ENCODE measurements at regions not wholly inside any gene's neighbourhood (a gene's known extent, or its start where the extent isn't known, plus 50 kb on each side); places are given as distances from the start of the nearest gene placed in this dataset.

GRCh38 chr5:125408448-125409233 lies 662.2 kb upstream of the ZNF608 start:
- ATAC-seq (replicated peaks): no peak
- Mint-ChIP-seq H3K4me3 (no peak overlapping the region), H3K27me3 (no peaks in the 10 kb centered on the region), H3K4me1 (no peaks in the 10 kb centered on the region), H3K9me3 (peaks cover 8% of the 10 kb centered on the region), H3K36me3 (ENCODE audit: low read depth) (no peaks in the 10 kb centered on the region), H3K27ac (no peak overlapping the region)

GRCh38 chr5:125409234-125409860 lies 662.9 kb upstream of the ZNF608 start:
- Mint-ChIP-seq H3K9me3 (peaks cover 8% of the 10 kb centered on the region), H3K4me3 (no peak overlapping the region), H3K36me3 (ENCODE audit: low read depth) (no peaks in the 10 kb centered on the region), H3K27ac (no peak overlapping the region), H3K4me1 (no peaks in the 10 kb centered on the region), H3K27me3 (no peaks in the 10 kb centered on the region)
- no peak for ATAC-seq (replicated peaks)

- peaks cover 8% of the 10 kb centered on the region for H3K9me3 Mint-ChIP-seq
- no peak for ATAC-seq (replicated peaks)
- H3K27me3 Mint-ChIP-seq: no peaks in the 10 kb centered on the region
- H3K4me1 Mint-ChIP-seq: no peaks in the 10 kb centered on the region
- H3K27ac Mint-ChIP-seq: no peak overlapping the region
- no peaks in the 10 kb centered on the region for H3K36me3 Mint-ChIP-seq (ENCODE audit: low read depth)
- no peak overlapping the region for H3K4me3 Mint-ChIP-seq
These were observed 663.6 kb upstream of the ZNF608 start for GRCh38 chr5:125409861-125410536.

- Mint-ChIP-seq H3K27me3 (no peaks in the 10 kb centered on the region), H3K4me3 (no peak overlapping the region), H3K27ac (no peak overlapping the region), H3K4me1 (no peaks in the 10 kb centered on the region), H3K36me3 (ENCODE audit: low read depth) (no peaks in the 10 kb centered on the region), H3K9me3 (peaks cover 8% of the 10 kb centered on the region)
- ATAC-seq (replicated peaks): no peak
These were observed 664.2 kb upstream of the ZNF608 start for GRCh38 chr5:125410537-125411070.

- H3K27ac Mint-ChIP-seq: no peak overlapping the region
- H3K36me3 Mint-ChIP-seq (ENCODE audit: low read depth): no peaks in the 10 kb centered on the region
- H3K9me3 Mint-ChIP-seq: peaks cover 4% of the 10 kb centered on the region
- H3K27me3 Mint-ChIP-seq: no peaks in the 10 kb centered on the region
- no peak for ATAC-seq (replicated peaks)
- no peaks in the 10 kb centered on the region for H3K4me1 Mint-ChIP-seq
- H3K4me3 Mint-ChIP-seq: no peak overlapping the region
These were observed 664.8 kb upstream of the ZNF608 start for GRCh38 chr5:125411071-125411743.

GRCh38 chr5:125411744-125412560 lies 665.5 kb upstream of the ZNF608 start:
- no peaks in the 10 kb centered on the region for H3K27me3 Mint-ChIP-seq

GRCh38 chr5:125412561-125413495 lies 666.4 kb upstream of the ZNF608 start:
- no peaks in the 10 kb centered on the region for H3K4me1 Mint-ChIP-seq
- peaks cover 7% of the 10 kb centered on the region for H3K9me3 Mint-ChIP-seq
- no peak for ATAC-seq (replicated peaks)
- H3K27me3 Mint-ChIP-seq: no peaks in the 10 kb centered on the region
- no peaks in the 10 kb centered on the region for H3K36me3 Mint-ChIP-seq (ENCODE audit: low read depth)
- no peak overlapping the region for H3K4me3 Mint-ChIP-seq
- no peak overlapping the region for H3K27ac Mint-ChIP-seq

More at GRCh38 chr5:125411744-125412560, 665.5 kb upstream of the ZNF608 start:
- Mint-ChIP-seq H3K9me3 (peaks cover 4% of the 10 kb centered on the region), H3K4me1 (no peaks in the 10 kb centered on the region), H3K36me3 (ENCODE audit: low read depth) (no peaks in the 10 kb centered on the region), H3K4me3 (no peak overlapping the region), H3K27ac (no peak overlapping the region)
- no peak for ATAC-seq (replicated peaks)

GRCh38 chr5:125413496-125414274 lies 667.2 kb upstream of the ZNF608 start:
- no peak overlapping the region for H3K27ac Mint-ChIP-seq
- H3K36me3 Mint-ChIP-seq (ENCODE audit: low read depth): no peaks in the 10 kb centered on the region
- no peaks in the 10 kb centered on the region for H3K4me1 Mint-ChIP-seq
- ATAC-seq (replicated peaks): no peak
- H3K27me3 Mint-ChIP-seq: no peaks in the 10 kb centered on the region
- peaks cover 5% of the 10 kb centered on the region for H3K9me3 Mint-ChIP-seq
- no peak overlapping the region for H3K4me3 Mint-ChIP-seq

- Mint-ChIP-seq H3K4me3 (no peak overlapping the region), H3K27me3 (no peaks in the 10 kb centered on the region), H3K27ac (no peak overlapping the region), H3K4me1 (no peaks in the 10 kb centered on the region), H3K9me3 (peaks cover 4% of the 10 kb centered on the region), H3K36me3 (ENCODE audit: low read depth) (no peaks in the 10 kb centered on the region)
- no peak for ATAC-seq (replicated peaks)
These were observed 668.7 kb upstream of the ZNF608 start for GRCh38 chr5:125415126-125415525.

- Mint-ChIP-seq H3K27ac (no peak overlapping the region), H3K9me3 (peaks cover 4% of the 10 kb centered on the region), H3K27me3 (no peaks in the 10 kb centered on the region), H3K4me3 (no peak overlapping the region), H3K4me1 (no peaks in the 10 kb centered on the region), H3K36me3 (ENCODE audit: low read depth) (no peaks in the 10 kb centered on the region)
- ATAC-seq (replicated peaks): no peak
These were observed 669.6 kb upstream of the ZNF608 start for GRCh38 chr5:125416055-125416454.

- Mint-ChIP-seq H3K36me3 (ENCODE audit: low read depth) (no peaks in the 10 kb centered on the region), H3K4me1 (no peaks in the 10 kb centered on the region), H3K4me3 (no peak overlapping the region)
These were observed 674.6 kb upstream of the ZNF608 start for GRCh38 chr5:125421006-125421405.

GRCh38 chr5:125422342-125422741 lies 675.9 kb upstream of the ZNF608 start:
- Mint-ChIP-seq H3K27me3 (no peaks in the 10 kb centered on the region), H3K36me3 (ENCODE audit: low read depth) (no peaks in the 10 kb centered on the region), H3K4me1 (no peaks in the 10 kb centered on the region), H3K27ac (no peak overlapping the region), H3K4me3 (no peak overlapping the region), H3K9me3 (peaks cover 7% of the 10 kb centered on the region)
- ATAC-seq (replicated peaks): no peak

More at GRCh38 chr5:125421006-125421405, 674.6 kb upstream of the ZNF608 start:
- H3K27me3 Mint-ChIP-seq: no peaks in the 10 kb centered on the region
- H3K9me3 Mint-ChIP-seq: peaks cover 7% of the 10 kb centered on the region
- ATAC-seq (replicated peaks): no peak
- H3K27ac Mint-ChIP-seq: no peak overlapping the region

Data from activated T-helper 17 cell treated with anti-CD3 and anti-CD28 coated beads, Interleukin-2, amount 50 U/mL, for 72 hours (primary cell).